OCI-LY1 (cell line): ENCODE measurements at regions not wholly inside any gene's neighbourhood (a gene's known extent, or its start where the extent isn't known, plus 50 kb on each side); places are given as distances from the start of the nearest gene placed in this dataset.

Source experiments
- CTCF ChIP-seq: fragments of 200-600 bp; sonication (generic), shearing (Covaris generic); IDR thresholded peaks from 2 replicates; pipeline ENCODE4 v1.5.1; 2017; ENCODE audit warnings: mild to moderate bottlenecking, antibody characterized with exemption, low read length, moderate library complexity, mixed read lengths
- EZH2 ChIP-seq: fragments of 200-600 bp; sonication (generic), shearing (Covaris generic); IDR thresholded peaks from 2 replicates; pipeline ENCODE4 v1.8.0; 2017; ENCODE audit warnings: borderline replicate concordance, mixed run types, mild to moderate bottlenecking, antibody characterized with exemption, low read length, moderate library complexity, mixed read lengths

- no peak for TF ChIP-seq CTCF
- no peak for TF ChIP-seq EZH2
Observed at GRCh38 chr2:4528246-4528645, 824.9 kb downstream of the DCDC2C start.
